Osteoblast (primary cell): ENCODE measurements at regions not wholly inside any gene's neighbourhood (a gene's known extent, or its start where the extent isn't known, plus 50 kb on each side); places are given as distances from the start of the nearest gene placed in this dataset.

Experiments
- DNase-seq: peaks from one replicate; pipeline ENCODE4 v3.0.0; 2011; ENCODE audit warnings: low spot score, mixed read lengths; ENCODE audit not compliant: insufficient read length; ENCODE audit errors: missing footprints
- H2AFZ ChIP-seq: 2 replicates; pipeline ENCODE4 v1.6.0; 2011; ENCODE audit warnings: mild to moderate bottlenecking, low read length
- H3K27ac ChIP-seq: 2 replicates; pipeline ENCODE4 v1.5.1; 2011; ENCODE audit warnings: mild to moderate bottlenecking, low read depth, low read length, moderate library complexity
- H3K27me3 ChIP-seq: 2 replicates; pipeline ENCODE4 v1.6.0; 2012; ENCODE audit warnings: mild to moderate bottlenecking, control low read depth, inconsistent platforms, low read length, moderate library complexity; ENCODE audit not compliant: insufficient read depth
- H3K36me3 ChIP-seq: 2 replicates; pipeline ENCODE4 v1.5.1; 2011; ENCODE audit warnings: mild to moderate bottlenecking, low read length, control low read depth, moderate library complexity; ENCODE audit not compliant: insufficient read depth
- H3K4me1 ChIP-seq: 2 replicates; pipeline ENCODE4 v1.5.1; 2011; ENCODE audit warnings: mild to moderate bottlenecking, low read length, control low read depth, moderate library complexity; ENCODE audit not compliant: insufficient read depth
- H3K4me2 ChIP-seq: 2 replicates; pipeline ENCODE4 v1.6.0; 2011; ENCODE audit warnings: mild to moderate bottlenecking, low read length; ENCODE audit not compliant: insufficient read depth
- H3K4me3 ChIP-seq: fragments of 200-600 bp; sonication (generic); 3 replicates; pipeline ENCODE4 v1.5.1; 2012; ENCODE audit warnings: mild to moderate bottlenecking, low read length, inconsistent platforms; ENCODE audit not compliant: insufficient read depth
- H3K79me2 ChIP-seq: 2 replicates; pipeline ENCODE4 v1.6.0; 2012; ENCODE audit warnings: mild to moderate bottlenecking, low read length, control low read depth, inconsistent platforms; ENCODE audit not compliant: insufficient read depth
- H3K9me3 ChIP-seq: 2 replicates; pipeline ENCODE4 v1.5.1; 2011; ENCODE audit warnings: low read depth, low read length, control low read depth
- H4K20me1 ChIP-seq: 2 replicates; pipeline ENCODE4 v1.6.0; 2012; ENCODE audit warnings: mild to moderate bottlenecking, low read length, control low read depth; ENCODE audit not compliant: insufficient read depth
- CTCF ChIP-seq: IDR thresholded peaks from 2 replicates; pipeline ENCODE4 v1.5.1; 2011; ENCODE audit warnings: mild to moderate bottlenecking, low read depth, low read length, moderate library complexity; ENCODE audit errors: extremely low read depth

- Histone ChIP-seq H3K27ac (no peak overlapping the region), H3K79me2 (no peaks in the 10 kb centered on the region)
- TF ChIP-seq CTCF: no peak
Observed at GRCh38 chr10:43966571-43966965, 317.9 kb upstream of the ZNF32 start.

GRCh38 chr10:43965918-43966570, 317.4 kb upstream of the ZNF32 start:
- DNase-seq: no peak
- Histone ChIP-seq H4K20me1 (no peaks in the 10 kb centered on the region), H3K4me3 (no peak overlapping the region), H3K27ac (peak overlapping the region; percentile 13), H2AFZ (no peak overlapping the region), H3K9me3 (no peaks in the 10 kb centered on the region), H3K36me3 (no peaks in the 10 kb centered on the region), H3K4me1 (peaks cover 32% of the 10 kb centered on the region), H3K79me2 (no peaks in the 10 kb centered on the region), H3K4me2 (peak overlapping the region; percentile 85), H3K27me3 (no peaks in the 10 kb centered on the region)
- TF ChIP-seq CTCF: no peak

More at GRCh38 chr10:43966571-43966965, 317.9 kb upstream of the ZNF32 start:
- Histone ChIP-seq H3K36me3 (no peaks in the 10 kb centered on the region), H3K4me1 (peaks cover 27% of the 10 kb centered on the region), H4K20me1 (no peaks in the 10 kb centered on the region), H3K4me3 (no peak overlapping the region), H3K27me3 (no peaks in the 10 kb centered on the region), H2AFZ (no peak overlapping the region), H3K4me2 (no peak overlapping the region), H3K9me3 (no peaks in the 10 kb centered on the region)
- no peak for DNase-seq

GRCh38 chr10:43965033-43965917, 316.6 kb upstream of the ZNF32 start:
- H3K27me3 ChIP-seq: no peaks in the 10 kb centered on the region
- H4K20me1 ChIP-seq: no peaks in the 10 kb centered on the region
- peak overlapping the region; percentile 56 for H3K4me3 ChIP-seq
- peak; percentile 89 for DNase-seq
- H3K4me1 ChIP-seq: peaks cover 33% of the 10 kb centered on the region
- no peaks in the 10 kb centered on the region for H3K36me3 ChIP-seq
- H3K79me2 ChIP-seq: no peaks in the 10 kb centered on the region
- peak overlapping the region; percentile 85 for H3K4me2 ChIP-seq
- H3K27ac ChIP-seq: peak overlapping the region; percentile 67
- H2AFZ ChIP-seq: peak overlapping the region; percentile 45
- no peak for TF ChIP-seq CTCF
- no peaks in the 10 kb centered on the region for H3K9me3 ChIP-seq

DNA sequence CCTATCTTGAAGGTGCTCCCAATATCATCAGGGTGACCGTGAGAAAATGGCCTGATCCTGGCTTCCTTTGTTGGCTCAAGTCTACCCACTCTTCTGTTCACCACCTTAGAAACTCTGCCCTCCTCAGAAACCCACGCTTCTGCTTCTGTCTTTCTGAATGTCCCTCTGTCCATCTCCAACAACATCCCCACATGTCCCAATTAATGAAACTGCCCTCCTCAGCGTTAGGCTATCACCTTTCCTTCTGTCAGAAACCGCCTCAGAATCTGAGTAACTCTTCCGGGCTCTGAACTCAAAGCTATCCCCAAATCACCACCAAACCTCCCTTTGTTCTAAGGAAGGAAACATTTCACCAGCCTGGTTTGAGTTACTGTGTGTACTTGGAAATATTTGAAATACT, 315.8 kb upstream of the ZNF32 start:
- Histone ChIP-seq H3K27me3 (no peaks in the 10 kb centered on the region), H3K4me3 (no peak overlapping the region), H3K36me3 (no peaks in the 10 kb centered on the region), H3K79me2 (no peaks in the 10 kb centered on the region), H3K4me1 (peaks cover 33% of the 10 kb centered on the region), H3K27ac (peak overlapping the region; percentile 67), H3K9me3 (no peaks in the 10 kb centered on the region), H4K20me1 (no peaks in the 10 kb centered on the region), H3K4me2 (peak overlapping the region; percentile 85), H2AFZ (no peak overlapping the region)
- no peak for DNase-seq
- no peak for TF ChIP-seq CTCF
